Ishikawa (cell line): ENCODE measurements at regions not wholly inside any gene's neighbourhood (a gene's known extent, or its start where the extent isn't known, plus 50 kb on each side); places are given as distances from the start of the nearest gene placed in this dataset.

Source experiments
- CEBPB ChIP-seq: IDR thresholded peaks from 2 replicates; pipeline ENCODE4 v1.6.1; 2012
- CREB1 ChIP-seq: IDR thresholded peaks from 2 replicates; pipeline ENCODE4 v1.6.1; 2012; ENCODE audit warnings: low read depth
- EGR1 ChIP-seq: IDR thresholded peaks from 2 replicates; pipeline ENCODE4 v1.6.1; 2012
- EP300 ChIP-seq: IDR thresholded peaks from 2 replicates; pipeline ENCODE4 v1.6.1; 2012; ENCODE audit warnings: borderline replicate concordance
- FOXM1 ChIP-seq: IDR thresholded peaks from 2 replicates; pipeline ENCODE4 v1.6.1; 2012; ENCODE audit warnings: low read depth, borderline replicate concordance
- MAX ChIP-seq: IDR thresholded peaks from 2 replicates; pipeline ENCODE4 v1.6.1; 2012
- RAD21 ChIP-seq: IDR thresholded peaks from 2 replicates; pipeline ENCODE4 v1.6.1; 2012; ENCODE audit warnings: low read depth
- REST ChIP-seq: IDR thresholded peaks from 2 replicates; pipeline ENCODE4 v1.6.1; 2012; ENCODE audit warnings: low read depth, mild to moderate bottlenecking
- TAF1 ChIP-seq: IDR thresholded peaks from 2 replicates; pipeline ENCODE4 v1.6.1; 2012; ENCODE audit warnings: low read depth, mild to moderate bottlenecking
- TCF12 ChIP-seq: IDR thresholded peaks from 2 replicates; pipeline ENCODE4 v1.6.1; 2012; ENCODE audit warnings: low read depth
- USF1 ChIP-seq: IDR thresholded peaks from 2 replicates; pipeline ENCODE4 v1.6.1; 2012
- YY1 ChIP-seq: IDR thresholded peaks from 2 replicates; pipeline ENCODE4 v1.6.1; 2012; ENCODE audit warnings: low read depth
- ZBTB7A ChIP-seq: IDR thresholded peaks from 2 replicates; pipeline ENCODE4 v1.6.1; 2012; ENCODE audit warnings: low read depth

- TF ChIP-seq TAF1 (no peak), MAX (no peak), EP300 (no peak), CEBPB (no peak), TCF12 (no peak), CREB1 (no peak), ZBTB7A (no peak), EGR1 (no peak), FOXM1 (no peak), RAD21 (no peak), REST (no peak), YY1 (no peak), USF1 (no peak)
These were observed 857.2 kb downstream of the TBC1D22A start for GRCh38 chr22:47619631-47620030.
